HG03521 (cell line): ENCODE measurements at regions not wholly inside any gene's neighbourhood (a gene's known extent, or its start where the extent isn't known, plus 50 kb on each side); places are given as distances from the start of the nearest gene placed in this dataset.
"Not testable (repeated sequence)": the region's sequence is repeated elsewhere in the genome, so short reads cannot be mapped to it uniquely, and the experiment has no call there.

ENCODE experiments used
- ATAC-seq: cut with Tn5 transposase; IDR thresholded peaks from one replicate; pipeline ENCODE4 v1.9.1; 2021; ENCODE audit warnings: mild to moderate bottlenecking, moderate library complexity; ENCODE audit not compliant: unreplicated experiment

- ATAC-seq: not testable (repeated sequence)
Observed at GRCh38 chr6:134791243-134791843, 158.6 kb downstream of the ALDH8A1 start.

GRCh38 chr6:134787261-134787877, 162.5 kb downstream of the ALDH8A1 start:
- no peak for ATAC-seq

- ATAC-seq: no peak
Observed at GRCh38 chr6:134784336-134784735, 165.6 kb downstream of the ALDH8A1 start.

- ATAC-seq: no peak
Observed at GRCh38 chr6:134778431-134778830, 171.5 kb downstream of the ALDH8A1 start.

- ATAC-seq: no peak
Observed at GRCh38 chr6:134774201-134774638, 175.7 kb downstream of the ALDH8A1 start.

- ATAC-seq: no peak
Observed at GRCh38 chr6:134772671-134773360, 177.1 kb downstream of the ALDH8A1 start.

- no peak for ATAC-seq
Observed at GRCh38 chr6:134768931-134769330, 181.0 kb downstream of the ALDH8A1 start.

- no peak for ATAC-seq
Observed at GRCh38 chr6:134766497-134766896, 183.4 kb downstream of the ALDH8A1 start.

GRCh38 chr6:134764741-134765140, 185.2 kb downstream of the ALDH8A1 start:
- ATAC-seq: no peak

GRCh38 chr6:134763575-134763974, 186.3 kb downstream of the ALDH8A1 start:
- ATAC-seq: not testable (repeated sequence)

GRCh38 chr6:134758621-134759020, 191.3 kb downstream of the ALDH8A1 start:
- no peak for ATAC-seq

- ATAC-seq: no peak
Observed at GRCh38 chr6:134757911-134758361, 192.0 kb downstream of the ALDH8A1 start.

GRCh38 chr6:134756374-134757025, 193.4 kb downstream of the ALDH8A1 start:
- no peak for ATAC-seq

- ATAC-seq: no peak
Observed at GRCh38 chr6:134754013-134754690, 195.7 kb downstream of the ALDH8A1 start.

- no peak for ATAC-seq
Observed at GRCh38 chr6:134753001-134753400, 196.9 kb downstream of the ALDH8A1 start.

GRCh38 chr6:134752445-134752844, 197.5 kb downstream of the ALDH8A1 start:
- ATAC-seq: no peak

GRCh38 chr6:134750669-134751068, 199.2 kb downstream of the ALDH8A1 start:
- ATAC-seq: no peak

GRCh38 chr6:134748484-134748883, 201.4 kb downstream of the ALDH8A1 start:
- no peak for ATAC-seq

- not testable (repeated sequence) for ATAC-seq
Observed at GRCh38 chr6:134747197-134747596, 202.7 kb downstream of the ALDH8A1 start.

GRCh38 chr6:134746140-134746539, 203.8 kb downstream of the ALDH8A1 start:
- ATAC-seq: no peak

GRCh38 chr6:134745192-134745591, 204.7 kb downstream of the ALDH8A1 start:
- ATAC-seq: not testable (repeated sequence)
